Amygdala (tissue), 56 donors: ENCODE measurements at regions not wholly inside any gene's neighbourhood (a gene's known extent, or its start where the extent isn't known, plus 50 kb on each side); places are given as distances from the start of the nearest gene placed in this dataset.

Experiments
- DNase-seq, 56 donors: peaks; one replicate each; lab custom pipeline; 2025; lab: John Stamatoyannopoulos, UW

- DNase-seq = no peak
These were observed 963.4 kb downstream of the PCDH17 start for GRCh38 chr13:58594747-58595600.

DNA sequence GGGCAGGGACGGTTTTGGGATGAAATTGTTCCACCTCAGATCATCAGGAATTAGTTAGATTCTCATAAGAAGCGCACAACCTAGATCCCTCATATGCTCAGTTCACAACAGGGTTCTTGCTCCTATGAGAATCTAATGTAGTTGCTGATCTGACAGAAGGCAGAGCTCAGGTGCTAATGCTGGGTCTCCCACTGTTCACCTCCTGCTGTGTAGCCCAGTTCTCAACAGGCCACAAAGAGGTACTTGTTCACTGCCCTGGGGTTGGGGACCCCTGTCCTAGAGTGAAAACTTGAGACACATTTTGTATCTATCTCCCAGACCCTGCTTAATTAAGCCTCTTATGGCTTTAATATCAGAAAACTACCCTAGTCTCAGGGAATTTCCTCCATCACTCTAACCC is 966.0 kb downstream of the PCDH17 start:
- no peak for DNase-seq

DNA sequence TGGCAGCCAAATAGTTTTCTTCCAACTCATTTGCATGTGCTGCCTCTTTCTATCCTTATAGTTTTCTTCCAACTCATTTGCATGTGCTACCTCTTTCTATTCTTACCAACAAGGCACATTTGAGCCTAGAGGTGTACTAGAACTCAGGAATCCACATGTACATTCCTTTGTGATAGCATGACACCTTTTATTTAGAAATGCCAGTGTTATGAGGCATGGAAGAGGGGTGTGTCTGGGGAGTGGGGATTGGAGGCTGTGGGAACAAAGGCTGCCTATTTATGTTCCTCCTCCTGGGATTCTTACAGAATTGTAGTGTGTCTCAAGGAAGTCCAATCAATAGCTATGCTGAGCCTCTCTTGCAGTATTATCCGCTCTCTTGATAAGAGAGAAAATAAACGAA is 966.7 kb downstream of the PCDH17 start:
- DNase-seq = no peak

- no peak for DNase-seq
These were observed 979.6 kb downstream of the PCDH17 start for GRCh38 chr13:58611117-58611516.

DNA sequence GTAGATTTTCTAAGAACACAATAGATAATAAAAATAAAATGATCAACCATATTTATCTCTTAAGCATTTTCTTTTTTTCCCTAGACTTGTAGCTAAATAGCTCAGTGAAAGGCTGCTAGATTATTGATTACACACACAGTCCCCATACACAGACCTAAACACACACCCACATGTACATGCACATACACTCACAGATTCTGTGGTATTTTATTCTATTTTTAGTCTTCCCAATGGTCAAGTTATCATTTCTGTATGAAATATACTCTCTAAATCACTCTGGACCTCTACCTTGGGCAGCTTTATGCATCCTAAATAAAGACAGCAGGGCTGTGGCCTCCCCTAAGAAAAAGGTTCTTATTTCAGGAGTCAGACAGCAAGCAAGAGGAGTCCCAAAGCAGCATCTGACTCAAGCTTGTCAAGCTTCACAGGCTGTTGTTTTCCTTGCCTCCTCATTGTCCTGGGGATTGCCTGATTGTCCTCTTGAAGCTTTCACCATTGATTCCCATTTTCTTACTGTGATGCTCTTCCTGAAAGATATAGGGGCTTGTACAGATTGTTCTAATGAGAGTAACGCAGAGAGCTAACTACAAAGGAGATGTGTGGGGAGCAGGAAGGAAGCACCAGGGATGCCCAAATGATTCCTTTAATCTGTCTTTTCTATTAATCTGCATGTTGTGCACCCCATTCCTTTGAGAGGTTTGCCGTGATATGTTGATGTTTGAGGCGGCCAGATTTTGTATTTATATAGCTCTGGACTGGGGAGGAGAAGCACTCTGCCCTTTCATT is 986.5 kb downstream of the PCDH17 start:
- no peak for DNase-seq

DNA sequence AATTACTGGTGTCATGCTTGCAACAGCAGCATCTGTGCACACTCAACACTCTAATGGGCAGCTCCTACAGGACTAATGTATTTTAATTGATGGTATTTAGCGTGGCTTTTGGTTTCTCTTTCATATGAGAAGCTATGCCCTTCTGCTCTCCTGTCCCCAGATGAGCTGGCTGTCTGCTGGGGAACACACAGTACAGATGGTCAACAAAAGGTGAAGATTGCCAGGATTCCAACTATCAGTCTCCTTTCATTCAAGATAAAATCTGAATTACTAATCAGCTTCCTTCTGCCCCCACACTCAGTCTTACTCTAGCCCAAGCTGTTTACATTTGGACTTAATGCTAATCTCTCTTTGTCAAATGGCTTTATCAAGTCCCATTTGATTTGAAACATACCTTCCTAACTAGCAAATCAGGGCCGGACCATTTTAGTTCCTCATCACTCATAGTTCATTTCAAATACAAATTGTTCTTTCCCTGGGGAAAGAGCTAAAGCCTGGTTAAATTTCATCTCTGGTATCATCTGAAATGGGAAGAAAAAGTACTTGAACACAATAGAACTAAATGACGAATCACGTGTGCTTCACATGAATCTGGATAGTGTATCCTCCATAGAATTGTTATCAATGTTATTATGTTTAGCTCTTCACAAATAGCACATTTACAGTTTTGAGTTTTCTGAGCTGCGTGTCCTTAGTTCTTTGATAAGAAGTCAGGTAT is 988.0 kb downstream of the PCDH17 start:
- no peak for DNase-seq

DNA sequence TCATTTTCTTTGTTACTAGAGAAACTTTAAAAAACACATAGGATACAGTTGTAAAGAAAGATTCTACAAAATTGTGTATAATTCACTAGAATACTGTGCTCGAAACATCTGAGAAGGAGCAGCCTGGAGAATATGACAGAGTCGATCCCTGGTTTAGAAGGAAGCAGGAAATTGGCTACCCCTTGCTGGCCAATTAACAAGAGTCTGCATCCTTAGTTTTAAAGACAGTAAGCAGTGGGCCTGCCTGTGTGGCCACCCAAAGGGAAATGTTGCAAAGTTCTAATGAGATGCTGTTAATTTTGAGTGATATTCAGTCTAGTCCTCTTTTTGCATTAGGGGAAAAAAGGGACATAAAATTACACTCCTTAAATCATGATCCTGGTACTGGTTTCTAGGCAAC is 988.6 kb downstream of the PCDH17 start:
- DNase-seq = no peak

GRCh38 chr13:58625703-58626389 is 994.3 kb downstream of the PCDH17 start:
- DNase-seq = no peak

DNA sequence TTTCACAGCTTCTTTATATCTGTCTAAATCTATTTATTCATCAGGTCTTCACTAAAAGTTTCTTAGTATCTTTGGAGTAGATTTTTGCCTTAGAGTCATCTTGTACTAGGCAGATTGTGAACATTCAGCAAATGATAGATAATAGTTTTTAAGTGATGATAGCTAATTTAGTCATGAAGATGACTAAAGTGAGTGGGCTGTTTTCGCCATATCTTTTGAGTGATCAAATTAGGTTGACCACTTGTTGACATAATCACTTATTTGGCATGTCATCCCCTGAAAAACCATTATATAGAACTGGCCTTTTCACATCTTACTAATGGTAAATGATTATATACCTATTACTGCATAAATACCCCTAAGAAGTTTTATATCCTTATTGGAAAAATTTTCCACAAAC is 999.2 kb downstream of the PCDH17 start:
- DNase-seq = no peak

DNA sequence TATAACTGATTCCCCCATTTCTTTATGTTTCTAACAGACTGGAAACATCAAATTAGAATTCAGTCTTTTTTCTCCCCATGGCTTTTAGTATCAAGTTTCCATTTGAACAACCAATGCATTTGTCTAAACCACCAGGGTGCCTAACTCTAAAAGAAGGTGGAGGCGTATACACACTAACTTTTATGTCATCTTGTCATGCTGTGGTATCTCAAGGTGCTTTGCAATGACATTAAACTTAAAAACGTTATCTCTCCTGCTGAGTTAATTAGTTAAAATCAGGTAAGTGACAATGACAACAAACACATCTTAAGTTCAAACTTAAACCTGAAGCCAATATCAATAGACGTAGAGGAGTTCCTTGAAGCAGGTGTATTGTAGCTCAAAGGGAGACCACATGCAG is 1001.7 kb downstream of the PCDH17 start:
- DNase-seq = no peak

DNA sequence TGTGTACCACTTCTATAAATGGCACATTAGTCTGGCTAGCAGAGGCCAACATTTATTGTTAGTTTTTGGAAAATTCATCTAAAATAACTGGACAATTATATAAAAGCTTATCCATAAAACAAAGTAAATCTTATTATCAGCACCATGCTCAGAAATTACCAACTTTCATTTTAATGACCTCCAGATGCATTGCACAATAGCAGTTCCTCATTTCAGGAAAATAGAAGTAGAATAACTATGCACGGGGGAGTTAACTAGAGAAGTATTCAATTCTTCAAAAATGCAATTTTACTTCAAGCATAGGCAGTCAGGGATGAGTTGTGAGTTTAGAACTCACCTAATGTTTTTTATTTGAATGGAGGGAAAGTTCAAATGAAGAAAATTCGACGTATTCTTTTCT is 1023.5 kb downstream of the PCDH17 start:
- DNase-seq = no peak

DNA sequence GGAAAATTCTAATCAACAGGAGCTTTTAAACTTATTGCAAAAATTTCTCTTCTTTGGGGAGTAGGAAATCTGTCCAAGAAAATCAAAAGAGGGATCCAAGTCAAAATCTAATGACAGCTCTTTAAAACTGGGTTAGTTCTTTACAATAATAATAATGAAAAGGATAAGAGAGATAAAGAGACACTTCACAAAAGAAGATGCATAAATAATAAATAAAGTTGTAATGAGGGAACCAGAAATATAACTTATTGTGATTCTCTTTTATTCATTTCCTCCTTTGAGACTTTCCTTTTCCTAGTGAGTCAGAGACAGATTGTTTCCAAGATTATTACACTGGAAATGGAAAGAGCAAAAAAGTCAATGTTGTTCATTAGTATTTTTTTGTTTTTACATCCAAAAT is 1029.3 kb downstream of the PCDH17 start:
- DNase-seq = no peak

- no peak for DNase-seq
These were observed 1034.8 kb downstream of the PCDH17 start for GRCh38 chr13:58666331-58666730.

- DNase-seq = no peak
These were observed 1035.6 kb downstream of the PCDH17 start for GRCh38 chr13:58667096-58667495.

- no peak for DNase-seq
These were observed 1048.6 kb downstream of the PCDH17 start for GRCh38 chr13:58680115-58680514.

- no peak for DNase-seq
These were observed 1051.1 kb downstream of the PCDH17 start for GRCh38 chr13:58682616-58683015.

DNA sequence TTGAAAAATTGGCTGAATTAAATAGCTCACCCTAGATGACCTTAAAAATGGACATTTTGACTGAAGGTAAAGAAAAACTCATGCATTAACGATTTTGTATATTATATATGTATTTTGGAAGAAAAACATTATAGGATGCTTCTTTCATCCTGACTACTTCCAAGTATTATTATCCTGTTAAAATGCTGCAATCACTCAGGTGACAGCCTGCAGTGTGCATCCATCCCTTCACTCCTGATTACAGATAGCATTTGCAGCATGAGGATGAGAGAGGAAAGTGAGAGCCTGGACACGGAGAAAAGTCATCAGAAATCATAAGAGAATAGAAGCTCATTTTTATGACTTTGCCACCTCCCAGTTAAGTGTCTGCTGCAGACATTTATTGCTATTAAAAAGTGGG is 1055.6 kb downstream of the PCDH17 start:
- no peak for DNase-seq

DNA sequence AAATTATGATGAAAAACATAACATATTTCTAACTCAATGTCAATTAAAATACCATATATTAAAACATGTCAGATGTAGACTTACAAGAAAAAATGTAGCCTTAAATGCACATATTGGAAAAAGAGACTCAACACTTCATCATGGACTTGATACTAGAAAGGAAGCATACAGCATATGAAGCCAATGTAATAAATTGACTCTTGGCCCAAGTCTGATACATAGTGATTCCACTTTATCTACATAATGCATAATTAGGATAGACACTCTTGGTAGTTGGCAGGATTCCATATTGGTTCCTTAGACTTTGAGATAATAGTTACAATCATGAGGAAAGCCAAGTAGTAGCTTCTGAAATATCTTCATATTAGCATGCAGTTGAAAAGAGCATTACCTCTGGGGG is 1067.0 kb downstream of the PCDH17 start:
- no peak for DNase-seq

GRCh38 chr13:58704953-58705352 is 1073.4 kb downstream of the PCDH17 start:
- no peak for DNase-seq

- no peak for DNase-seq
These were observed 1074.9 kb downstream of the PCDH17 start for GRCh38 chr13:58706421-58706820.

GRCh38 chr13:58712191-58712590 is 1080.6 kb downstream of the PCDH17 start:
- no peak for DNase-seq
